ENCODE measurements at regions not wholly inside any gene's neighbourhood (a gene's known extent, or its start where the extent isn't known, plus 50 kb on each side); places are given as distances from the start of the nearest gene placed in this dataset.

DNA sequence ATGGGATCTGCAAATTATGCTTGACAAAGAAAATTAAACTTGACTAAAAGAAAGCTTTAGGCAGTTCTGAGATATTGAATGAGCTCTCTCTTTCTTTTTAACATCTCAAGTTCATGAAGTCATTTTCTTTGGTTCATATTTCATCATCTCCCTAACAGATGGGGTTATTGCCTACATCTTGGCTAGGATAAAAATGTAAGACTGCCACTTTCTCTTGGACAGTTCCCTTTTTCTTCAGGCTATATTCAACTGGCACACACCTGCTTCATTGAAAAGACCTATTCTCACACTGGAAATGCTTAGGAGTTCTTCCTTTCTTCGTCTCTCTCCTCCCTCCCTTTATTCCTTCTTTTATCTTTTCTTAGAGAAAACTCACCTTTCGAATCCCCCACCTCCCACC is 355.9 kb upstream of the SEL1L start:
- no peak for TF ChIP-seq ZNF792 (tag by site-specific recombination; IDR thresholded peaks at IDR 0.05)
- TF ChIP-seq ZNF791 (tag by site-specific recombination; IDR thresholded peaks at IDR 0.05) = no peak
- TF ChIP-seq, protein P1, sequence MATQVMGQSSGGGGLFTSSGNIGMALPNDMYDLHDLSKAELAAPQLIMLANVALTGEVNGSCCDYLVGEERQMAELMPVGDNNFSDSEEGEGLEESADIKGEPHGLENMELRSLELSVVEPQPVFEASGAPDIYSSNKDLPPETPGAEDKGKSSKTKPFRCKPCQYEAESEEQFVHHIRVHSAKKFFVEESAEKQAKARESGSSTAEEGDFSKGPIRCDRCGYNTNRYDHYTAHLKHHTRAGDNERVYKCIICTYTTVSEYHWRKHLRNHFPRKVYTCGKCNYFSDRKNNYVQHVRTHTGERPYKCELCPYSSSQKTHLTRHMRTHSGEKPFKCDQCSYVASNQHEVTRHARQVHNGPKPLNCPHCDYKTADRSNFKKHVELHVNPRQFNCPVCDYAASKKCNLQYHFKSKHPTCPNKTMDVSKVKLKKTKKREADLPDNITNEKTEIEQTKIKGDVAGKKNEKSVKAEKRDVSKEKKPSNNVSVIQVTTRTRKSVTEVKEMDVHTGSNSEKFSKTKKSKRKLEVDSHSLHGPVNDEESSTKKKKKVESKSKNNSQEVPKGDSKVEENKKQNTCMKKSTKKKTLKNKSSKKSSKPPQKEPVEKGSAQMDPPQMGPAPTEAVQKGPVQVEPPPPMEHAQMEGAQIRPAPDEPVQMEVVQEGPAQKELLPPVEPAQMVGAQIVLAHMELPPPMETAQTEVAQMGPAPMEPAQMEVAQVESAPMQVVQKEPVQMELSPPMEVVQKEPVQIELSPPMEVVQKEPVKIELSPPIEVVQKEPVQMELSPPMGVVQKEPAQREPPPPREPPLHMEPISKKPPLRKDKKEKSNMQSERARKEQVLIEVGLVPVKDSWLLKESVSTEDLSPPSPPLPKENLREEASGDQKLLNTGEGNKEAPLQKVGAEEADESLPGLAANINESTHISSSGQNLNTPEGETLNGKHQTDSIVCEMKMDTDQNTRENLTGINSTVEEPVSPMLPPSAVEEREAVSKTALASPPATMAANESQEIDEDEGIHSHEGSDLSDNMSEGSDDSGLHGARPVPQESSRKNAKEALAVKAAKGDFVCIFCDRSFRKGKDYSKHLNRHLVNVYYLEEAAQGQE (tag by site-specific recombination; IDR thresholded peaks at IDR 0.05) = no peak
- TF ChIP-seq PBX3 (CRISPR knock-in tag; IDR thresholded peaks at IDR 0.05) = no peak
- TF ChIP-seq, protein P2, sequence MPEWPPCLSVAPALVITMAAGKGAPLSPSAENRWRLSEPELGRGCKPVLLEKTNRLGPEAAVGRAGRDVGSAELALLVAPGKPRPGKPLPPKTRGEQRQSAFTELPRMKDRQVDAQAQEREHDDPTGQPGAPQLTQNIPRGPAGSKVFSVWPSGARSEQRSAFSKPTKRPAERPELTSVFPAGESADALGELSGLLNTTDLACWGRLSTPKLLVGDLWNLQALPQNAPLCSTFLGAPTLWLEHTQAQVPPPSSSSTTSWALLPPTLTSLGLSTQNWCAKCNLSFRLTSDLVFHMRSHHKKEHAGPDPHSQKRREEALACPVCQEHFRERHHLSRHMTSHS (tag by site-specific recombination; IDR thresholded peaks at IDR 0.05) = no peak
- TF ChIP-seq, protein P3, sequence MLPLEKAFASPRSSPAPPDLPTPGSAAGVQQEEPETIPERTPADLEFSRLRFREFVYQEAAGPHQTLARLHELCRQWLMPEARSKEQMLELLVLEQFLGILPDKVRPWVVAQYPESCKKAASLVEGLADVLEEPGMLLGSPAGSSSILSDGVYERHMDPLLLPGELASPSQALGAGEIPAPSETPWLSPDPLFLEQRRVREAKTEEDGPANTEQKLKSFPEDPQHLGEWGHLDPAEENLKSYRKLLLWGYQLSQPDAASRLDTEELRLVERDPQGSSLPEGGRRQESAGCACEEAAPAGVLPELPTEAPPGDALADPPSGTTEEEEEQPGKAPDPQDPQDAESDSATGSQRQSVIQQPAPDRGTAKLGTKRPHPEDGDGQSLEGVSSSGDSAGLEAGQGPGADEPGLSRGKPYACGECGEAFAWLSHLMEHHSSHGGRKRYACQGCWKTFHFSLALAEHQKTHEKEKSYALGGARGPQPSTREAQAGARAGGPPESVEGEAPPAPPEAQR (tag by site-specific recombination; IDR thresholded peaks at IDR 0.05) = no peak
